HepG2 (cell line): ENCODE measurements at regions not wholly inside any gene's neighbourhood (a gene's known extent, or its start where the extent isn't known, plus 50 kb on each side); places are given as distances from the start of the nearest gene placed in this dataset.

Experiments used
- ATAC-seq: fragments of 200-7000 bp; cut with Tn5 transposase; 3 replicates; pipeline ENCODE4 v1.9.1; 2020; ENCODE audit warnings: mild to moderate bottlenecking, moderate library complexity
- BruUV-seq: library from RNA; stranded (reverse); fragments of 400-500 nt; replicated peaks from 2 replicates; lab custom pipeline; 2021; lab: Mats Ljungman, UMichigan
- CTCF ChIA-PET: fragments of 300-600 bp; formaldehyde crosslinking; extraction: SDS; loops from one replicate; lab custom pipeline; 2021; ENCODE audit warnings: low total read pairs, inconsistent platforms, low intra/inter-chr PET ratio; lab: Yijun Ruan, JAX
- POLR2A ChIA-PET: fragments of 350-600 bp; sonication (Branson Sonifier 250); formaldehyde crosslinking; loops from one replicate; lab custom pipeline; 2020; ENCODE audit warnings: antibody characterized with exemption, inconsistent platforms; lab: Yijun Ruan, JAX
- DNase-seq: peaks from one replicate; pipeline ENCODE4 v3.0.0-alpha.2; 2015; ENCODE audit warnings: low spot score
- FAIRE-seq: peaks from 3 replicates; lab custom pipeline; 2011; peaks lifted over from hg19 to GRCh38; lab: Jason Lieb, UNC
- H2AFZ ChIP-seq: one replicate; pipeline ENCODE4 v1.6.1; 2011; ENCODE audit warnings: low read length, inconsistent platforms
- H3K27ac ChIP-seq: fragments of 300-600 bp; 3 replicates; pipeline ENCODE4 v1.8.0; 2011; ENCODE audit warnings: mixed run types, mild to moderate bottlenecking, mixed read lengths, low read length, inconsistent platforms; ENCODE audit not compliant: insufficient read depth; ENCODE audit errors: extremely low read length
- H3K27me3 ChIP-seq, 2 experiments: fragments of 200-600 bp in 1 of 2; 2 replicates in 1 of 2; 3 replicates in 1 of 2; pipeline versions ENCODE4 v1.6.0 to v1.8.0; 2011; ENCODE audit warnings: low read length in 2 of 2, mild to moderate bottlenecking in 2 of 2, moderate library complexity in 2 of 2, inconsistent platforms in 1 of 2; ENCODE audit not compliant: insufficient read depth in 2 of 2, control insufficient read depth in 1 of 2
- H3K36me3 ChIP-seq, 2 experiments: fragments of 200-600 bp in 1 of 2; replicated peaks in 1 of 2; 2 replicates in 1 of 2; 3 replicates in 1 of 2; pipeline versions ENCODE4 v1.5.1 to v1.8.0; 2011; ENCODE audit warnings: low read length in 2 of 2, inconsistent platforms in 1 of 2; ENCODE audit not compliant: insufficient read depth in 2 of 2, control insufficient read depth in 1 of 2
- H3K4me1 ChIP-seq: 2 replicates; pipeline ENCODE4 v1.5.1; 2012; ENCODE audit warnings: low read length, inconsistent platforms; ENCODE audit not compliant: insufficient read depth
- H3K4me2 ChIP-seq: 2 replicates; pipeline ENCODE4 v1.6.0; 2011; ENCODE audit warnings: low read depth, low read length, inconsistent platforms
- H3K4me3 ChIP-seq, 3 experiments: fragments of 200-600 bp in 1 of 3; sonication (generic), shearing (Covaris generic) in 1 of 3; replicated peaks in 1 of 3; 2 replicates each; pipeline ENCODE4 v1.5.1; 2011 to 2016; ENCODE audit warnings: low read length in 3 of 3, inconsistent platforms in 2 of 3, low read depth in 2 of 3, mild to moderate bottlenecking in 2 of 3, control low read depth in 1 of 3, mixed read lengths in 1 of 3; ENCODE audit not compliant: insufficient read depth in 1 of 3
- H3K79me2 ChIP-seq: one replicate; pipeline ENCODE4 v1.6.1; 2011; ENCODE audit warnings: low read length, inconsistent platforms; ENCODE audit not compliant: insufficient read depth
- H3K9ac ChIP-seq: 2 replicates; pipeline ENCODE4 v1.6.0; 2011; ENCODE audit warnings: mild to moderate bottlenecking, low read depth, low read length, inconsistent platforms; ENCODE audit not compliant: insufficient read depth
- H3K9me3 ChIP-seq: 2 replicates; pipeline ENCODE4 v1.5.1; 2012; ENCODE audit warnings: mild to moderate bottlenecking, low read length
- H4K20me1 ChIP-seq: 2 replicates; pipeline ENCODE4 v1.6.0; 2011; ENCODE audit warnings: inconsistent platforms, mild to moderate bottlenecking, low read length, moderate library complexity; ENCODE audit not compliant: insufficient read depth
- ASH2L ChIP-seq: fragments of 300-600, 200-600 bp; sonication (generic); IDR thresholded peaks from 2 replicates; pipeline ENCODE4 v1.7.0; 2017; ENCODE audit warnings: low read depth, mild to moderate bottlenecking, moderate library complexity, mixed read lengths, low read length; ENCODE audit not compliant: insufficient read length
- BCL6 ChIP-seq: IDR thresholded peaks from 2 replicates; pipeline ENCODE4 v1.6.1; 2016; ENCODE audit warnings: missing genetic modification reagents, missing compliant biosample characterization
- CEBPG ChIP-seq: IDR thresholded peaks from 2 replicates; pipeline ENCODE4 v1.6.1; 2016
- CENPBD1 ChIP-seq: sonication (generic); formaldehyde crosslinking; IDR thresholded peaks from 2 replicates; pipeline ENCODE4 v1.8.0; 2022; ENCODE audit warnings: missing genetic modification reagents, low read depth, mild to moderate bottlenecking, borderline replicate concordance
- CREBL2 ChIP-seq: sonication (generic); formaldehyde crosslinking; IDR thresholded peaks from 2 replicates; pipeline ENCODE4 v1.8.1; 2023; ENCODE audit warnings: missing genetic modification reagents, mild to moderate bottlenecking, borderline replicate concordance
- ELF3 ChIP-seq: IDR thresholded peaks from 2 replicates; pipeline ENCODE4 v1.6.1; 2016; ENCODE audit warnings: missing genetic modification reagents, missing compliant biosample characterization
- ETV5 ChIP-seq: IDR thresholded peaks from 2 replicates; pipeline ENCODE4 v1.6.1; 2018; ENCODE audit warnings: missing biosample characterization, missing genetic modification reagents, inconsistent platforms, borderline replicate concordance
- EZH2 ChIP-seq: conservative IDR thresholded peaks from 2 replicates; pipeline ENCODE4 v1.6.1; 2012; ENCODE audit warnings: mild to moderate bottlenecking, low read depth, low read length, moderate library complexity
- FOXA3 ChIP-seq: IDR thresholded peaks from 2 replicates; pipeline ENCODE4 v1.6.1; 2016; ENCODE audit warnings: missing genetic modification reagents, missing compliant biosample characterization
- HMG20A ChIP-seq: IDR thresholded peaks from 2 replicates; pipeline ENCODE4 v1.6.1; 2016; ENCODE audit warnings: borderline replicate concordance
- HNF4A ChIP-seq: sonication (generic); formaldehyde crosslinking; IDR thresholded peaks from 2 replicates; pipeline ENCODE4 v1.4.0; 2020; ENCODE audit warnings: missing genetic modification reagents
- HOXA3 ChIP-seq: sonication (generic); formaldehyde crosslinking; IDR thresholded peaks from 2 replicates; pipeline ENCODE4 v1.5.0; 2020; ENCODE audit warnings: missing genetic modification reagents
- KAT8 ChIP-seq: IDR thresholded peaks from 2 replicates; pipeline ENCODE4 v1.6.1; 2016; ENCODE audit warnings: missing genetic modification reagents, missing compliant biosample characterization
- NCOR1 ChIP-seq: fragments of 200-600 bp; sonication (generic); IDR thresholded peaks from 2 replicates; pipeline ENCODE4 v1.7.0; 2017; ENCODE audit warnings: antibody characterized with exemption, low read length, borderline replicate concordance
- SNAPC4 ChIP-seq: sonication (generic); formaldehyde crosslinking; IDR thresholded peaks from 2 replicates; pipeline ENCODE4 v1.4.0; 2020; ENCODE audit warnings: mild to moderate bottlenecking, missing genetic modification reagents
- SOX6 ChIP-seq, 2 experiments: fragments of 450-650 bp in 1 of 2; sonication (generic) in 1 of 2; formaldehyde crosslinking in 1 of 2; IDR thresholded peaks; 2 replicates each; pipeline versions ENCODE4 v1.4.0 to v1.6.1; 2017 to 2020; ENCODE audit warnings: antibody characterized with exemption in 1 of 2, mild to moderate bottlenecking in 1 of 2, missing genetic modification reagents in 1 of 2
- SRF ChIP-seq: IDR thresholded peaks from 2 replicates; pipeline ENCODE4 v1.6.1; 2011; ENCODE audit warnings: mild to moderate bottlenecking, low read depth, low read length, moderate library complexity
- ZMYM3 ChIP-seq: sonication (generic); formaldehyde crosslinking; IDR thresholded peaks from 2 replicates; pipeline ENCODE4 v1.5.1; 2020; ENCODE audit warnings: mild to moderate bottlenecking, missing genetic modification reagents
- ZSCAN9 ChIP-seq: IDR thresholded peaks from 2 replicates; pipeline ENCODE4 v1.6.1; 2016; ENCODE audit warnings: borderline replicate concordance
- WGBS: methylation state at CpG from one replicate; pipeline ENCODE4 v1.1.6; 2017; ENCODE audit warnings: low lambda C conversion rate; 5-methylcytosine and 5-hydroxymethylcytosine counted together
- in situ Hi-C: cut with HindIII; loops from 2 replicates; pipeline ENCODE4 v1.10.0; 2017; ENCODE audit warnings: low pct_unique_long_range_greater_than_20kb; ENCODE audit not compliant: extremely low pct_ligation_motif_present
- intact Hi-C: fragments of 100-400 bp; cut with micrococcal nuclease; formaldehyde crosslinking; loops from one replicate; pipeline ENCODE4 v1.10.0; 2022; ENCODE audit not compliant: unreplicated experiment

GRCh38 chr2:61710711-61711110, 143.1 kb downstream of the FAM161A start (continued):
- peak; percentile 35; the same call in 1 of the 2 replicates for TF ChIP-seq ZMYM3 (CRISPR knock-in tag)
- TF ChIP-seq HOXA3 = peak; percentile 18; the same call in 1 of the 2 replicates
- peak; percentile 37; the same call in 1 of the 2 replicates for TF ChIP-seq FOXA3
- TF ChIP-seq CEBPG = no peak
- TF ChIP-seq NCOR1 = peak; percentile 56; the same call in 1 of the 2 replicates
- TF ChIP-seq CENPBD1 (CRISPR knock-in tag) = no peak
- TF ChIP-seq EZH2 = no peak
- TF ChIP-seq HNF4A (CRISPR knock-in tag) = peak; percentile 95
- no peak for TF ChIP-seq SRF
- no peak for TF ChIP-seq SOX6 (IDR thresholded peaks at IDR 0.05)
- TF ChIP-seq SOX6 (CRISPR knock-in tag; IDR thresholded peaks at IDR 0.05) = peak; percentile 44; the same call in 1 of the 2 replicates
- 0 out of 2 replicates have a peak, but pooled peaks have one; percentile 31 for TF ChIP-seq ZSCAN9 (CRISPR knock-in tag)
- TF ChIP-seq ELF3 = peak; percentile 64; the same call in 1 of the 2 replicates
- no peak for TF ChIP-seq CREBL2 (CRISPR knock-in tag)

GRCh38 chr2:61707984-61708852, 145.6 kb downstream of the FAM161A start:
- Histone ChIP-seq H3K27ac (no peak overlapping the region), H3K27me3 (peaks cover 0 to 3% of the 10 kb centered on the region in 2 experiments; a peak in 2 of 5 replicates), H2AFZ (no peak overlapping the region), H3K4me2 (peak overlapping the region; percentile 54), H3K36me3 (no peaks in the 10 kb centered on the region), H3K4me3 (no peak overlapping the region; a peak in 1 of 6 replicates), H3K79me2 (no peaks in the 10 kb centered on the region), H3K9me3 (no peaks in the 10 kb centered on the region), H3K9ac (no peak overlapping the region), H4K20me1 (no peaks in the 10 kb centered on the region), H3K4me1 (peaks cover 31% of the 10 kb centered on the region)
- ATAC-seq (peak; percentile 91), DNase-seq (peak; percentile 78), FAIRE-seq (no peak)
- 52% methylated on average over 12 of the region's 12 CpGs for WGBS
- intact Hi-C loops = no loop called here
- in situ Hi-C loops = no loop called here
- POLR2A ChIA-PET = no interaction called here
- CTCF ChIA-PET = no interaction called here
- BruUV-seq = no TSS peak
- TF ChIP-seq HMG20A (CRISPR knock-in tag) (peak; percentile 63; the same call in 1 of the 2 replicates), ETV5 (CRISPR knock-in tag) (peak; percentile 56; the same call in 1 of the 2 replicates), KAT8 (CRISPR knock-in tag) (peak; percentile 38; the same call in 1 of the 2 replicates), BCL6 (CRISPR knock-in tag) (peak; percentile 87), SNAPC4 (CRISPR knock-in tag) (no peak), ASH2L (no peak)
